Fibroblast of lung (primary cell): ENCODE measurements at regions not wholly inside any gene's neighbourhood (a gene's known extent, or its start where the extent isn't known, plus 50 kb on each side); places are given as distances from the start of the nearest gene placed in this dataset.

Experiments used
- DNase-seq, 2 donors: peaks; one replicate each; pipeline versions ENCODE4 v3.0.0 to v3.0.0-alpha.2; 2010; ENCODE audit warnings: low read depth in 2 of 2
- H2AFZ ChIP-seq: 2 replicates; pipeline ENCODE4 v1.5.1; 2012; ENCODE audit warnings: low read length, control low read depth, inconsistent platforms
- H3K27ac ChIP-seq: 2 replicates; pipeline ENCODE4 v1.5.1; 2011; ENCODE audit warnings: low read length, control low read depth; ENCODE audit not compliant: insufficient read depth
- H3K27me3 ChIP-seq: 2 replicates; pipeline ENCODE4 v1.5.1; 2011; ENCODE audit warnings: mild to moderate bottlenecking, low read length; ENCODE audit not compliant: control insufficient read depth, insufficient read depth
- H3K36me3 ChIP-seq: 2 replicates; pipeline ENCODE4 v1.5.1; 2011; ENCODE audit warnings: low read length; ENCODE audit not compliant: control insufficient read depth, insufficient read depth
- H3K4me1 ChIP-seq: 2 replicates; pipeline ENCODE4 v1.5.1; 2011; ENCODE audit warnings: low read length; ENCODE audit not compliant: control insufficient read depth, insufficient read depth; ENCODE audit errors: extremely low read depth
- H3K4me2 ChIP-seq: 2 replicates; pipeline ENCODE4 v1.5.1; 2011; ENCODE audit warnings: low read length, control low read depth; ENCODE audit not compliant: insufficient read depth; ENCODE audit errors: extremely low read depth
- H3K4me3 ChIP-seq, 4 experiments: fragments of 200-600 bp in 1 of 4; sonication (generic) in 1 of 4; replicated peaks in 1 of 4; 2 replicates each; pipeline ENCODE4 v1.5.1; 2011 to 2016; ENCODE audit warnings: low read length in 4 of 4, low read depth in 3 of 4, mild to moderate bottlenecking in 3 of 4, control low read depth in 2 of 4, inconsistent platforms in 1 of 4, mixed read lengths in 1 of 4; ENCODE audit not compliant: insufficient read depth in 1 of 4; ENCODE audit errors: control extremely low read depth in 1 of 4
- H3K79me2 ChIP-seq: 2 replicates; pipeline ENCODE4 v1.5.1; 2012; ENCODE audit warnings: mild to moderate bottlenecking, low read length, inconsistent platforms; ENCODE audit not compliant: control insufficient read depth, insufficient read depth
- H3K9ac ChIP-seq: 2 replicates; pipeline ENCODE4 v1.5.1; 2011; ENCODE audit warnings: mild to moderate bottlenecking, low read length, control low read depth; ENCODE audit not compliant: insufficient read depth
- H3K9me3 ChIP-seq: 2 replicates; pipeline ENCODE4 v1.5.1; 2012; ENCODE audit warnings: low read depth, low read length; ENCODE audit not compliant: control insufficient read depth, insufficient read depth
- H4K20me1 ChIP-seq: 2 replicates; pipeline ENCODE4 v1.5.1; 2011; ENCODE audit warnings: low read length; ENCODE audit not compliant: control insufficient read depth, insufficient read depth; ENCODE audit errors: extremely low read depth
- EZH2 ChIP-seq: IDR thresholded peaks from 2 replicates; pipeline ENCODE4 v1.5.1; 2012; ENCODE audit warnings: low read length, control low read depth, mild to moderate bottlenecking; ENCODE audit errors: missing control alignments
- TF ChIP-seq, protein P1 (sequence below), 2 donors: IDR thresholded peaks in 1 of 2; conservative IDR thresholded peaks in 1 of 2; 1 replicate in 1 of 2; 2 replicates in 1 of 2; pipeline ENCODE4 v1.5.1; 2011 to 2012; ENCODE audit warnings: low read length in 2 of 2, control low read depth in 1 of 2, inconsistent platforms in 1 of 2, low read depth in 1 of 2, mild to moderate bottlenecking in 1 of 2

DNA sequence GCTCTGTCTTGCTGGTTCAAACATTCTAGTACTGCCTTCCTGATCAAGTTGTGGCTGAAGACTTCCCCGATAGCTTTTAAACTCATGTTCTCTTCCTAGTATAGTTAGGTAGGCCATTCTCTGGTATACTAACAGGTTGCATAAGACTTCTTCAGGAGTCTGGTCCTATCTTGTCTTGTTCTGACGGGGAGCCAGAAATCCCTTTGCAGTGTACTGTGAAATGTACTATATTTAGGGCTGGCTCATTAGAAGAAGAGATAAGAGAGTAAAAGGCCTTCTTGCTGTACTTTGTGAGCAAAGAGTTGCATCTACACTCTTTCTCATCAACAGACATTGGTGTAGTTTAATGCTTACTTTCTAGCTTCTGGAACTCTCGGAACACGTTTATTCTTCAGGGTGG is 331.9 kb downstream of the NUP35 start:
- Histone ChIP-seq H3K27me3 (no peaks in the 10 kb centered on the region), H3K4me1 (no peaks in the 10 kb centered on the region), H3K79me2 (no peaks in the 10 kb centered on the region), H3K9me3 (no peaks in the 10 kb centered on the region), H3K27ac (no peak overlapping the region), H3K4me3 (no peak overlapping the region), H4K20me1 (no peaks in the 10 kb centered on the region), H3K9ac (no peak overlapping the region), H2AFZ (no peak overlapping the region), H3K4me2 (no peak overlapping the region), H3K36me3 (no peaks in the 10 kb centered on the region)
- TF ChIP-seq EZH2, result no peak
- TF ChIP-seq, protein P1, sequence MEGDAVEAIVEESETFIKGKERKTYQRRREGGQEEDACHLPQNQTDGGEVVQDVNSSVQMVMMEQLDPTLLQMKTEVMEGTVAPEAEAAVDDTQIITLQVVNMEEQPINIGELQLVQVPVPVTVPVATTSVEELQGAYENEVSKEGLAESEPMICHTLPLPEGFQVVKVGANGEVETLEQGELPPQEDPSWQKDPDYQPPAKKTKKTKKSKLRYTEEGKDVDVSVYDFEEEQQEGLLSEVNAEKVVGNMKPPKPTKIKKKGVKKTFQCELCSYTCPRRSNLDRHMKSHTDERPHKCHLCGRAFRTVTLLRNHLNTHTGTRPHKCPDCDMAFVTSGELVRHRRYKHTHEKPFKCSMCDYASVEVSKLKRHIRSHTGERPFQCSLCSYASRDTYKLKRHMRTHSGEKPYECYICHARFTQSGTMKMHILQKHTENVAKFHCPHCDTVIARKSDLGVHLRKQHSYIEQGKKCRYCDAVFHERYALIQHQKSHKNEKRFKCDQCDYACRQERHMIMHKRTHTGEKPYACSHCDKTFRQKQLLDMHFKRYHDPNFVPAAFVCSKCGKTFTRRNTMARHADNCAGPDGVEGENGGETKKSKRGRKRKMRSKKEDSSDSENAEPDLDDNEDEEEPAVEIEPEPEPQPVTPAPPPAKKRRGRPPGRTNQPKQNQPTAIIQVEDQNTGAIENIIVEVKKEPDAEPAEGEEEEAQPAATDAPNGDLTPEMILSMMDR (conservative IDR thresholded peaks at IDR 0.05 in 1 of 2, IDR thresholded peaks at IDR 0.05 in 1 of 2; ENCODE audit: low read depth in 1 of 2, low read length in 2 of 2), result no peak
- DNase-seq, result no peak

DNA sequence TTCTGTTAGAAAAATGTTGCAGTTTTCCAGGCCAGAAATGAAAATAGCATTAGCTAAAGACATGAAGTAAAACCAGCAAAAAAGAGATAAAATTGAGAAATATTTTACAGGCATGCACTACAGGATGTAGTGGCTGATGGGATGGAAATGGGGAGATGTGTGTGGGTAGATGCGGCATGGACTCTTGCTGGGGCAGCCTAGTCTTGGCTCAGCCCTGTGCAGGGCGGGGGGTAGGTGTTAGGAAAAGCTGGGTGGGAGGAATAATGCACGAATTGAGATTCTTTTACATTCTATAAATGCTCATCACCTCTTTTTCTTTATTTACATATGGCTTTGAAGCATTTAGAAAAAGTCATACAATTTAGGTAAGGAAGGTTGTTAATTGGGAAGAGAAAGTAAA is 334.2 kb downstream of the NUP35 start:
- Histone ChIP-seq H3K4me2 (no peak overlapping the region), H3K4me3 (no peak overlapping the region), H4K20me1 (no peaks in the 10 kb centered on the region), H3K79me2 (no peaks in the 10 kb centered on the region), H3K27ac (no peak overlapping the region), H3K9me3 (no peaks in the 10 kb centered on the region), H3K9ac (no peak overlapping the region), H3K27me3 (no peaks in the 10 kb centered on the region), H2AFZ (no peak overlapping the region), H3K4me1 (no peaks in the 10 kb centered on the region), H3K36me3 (no peaks in the 10 kb centered on the region)
- no peak for TF ChIP-seq EZH2
- TF ChIP-seq, protein P1 (conservative IDR thresholded peaks at IDR 0.05 in 1 of 2, IDR thresholded peaks at IDR 0.05 in 1 of 2; ENCODE audit: low read depth in 1 of 2, low read length in 2 of 2), result no peak
- no peak for DNase-seq

DNA sequence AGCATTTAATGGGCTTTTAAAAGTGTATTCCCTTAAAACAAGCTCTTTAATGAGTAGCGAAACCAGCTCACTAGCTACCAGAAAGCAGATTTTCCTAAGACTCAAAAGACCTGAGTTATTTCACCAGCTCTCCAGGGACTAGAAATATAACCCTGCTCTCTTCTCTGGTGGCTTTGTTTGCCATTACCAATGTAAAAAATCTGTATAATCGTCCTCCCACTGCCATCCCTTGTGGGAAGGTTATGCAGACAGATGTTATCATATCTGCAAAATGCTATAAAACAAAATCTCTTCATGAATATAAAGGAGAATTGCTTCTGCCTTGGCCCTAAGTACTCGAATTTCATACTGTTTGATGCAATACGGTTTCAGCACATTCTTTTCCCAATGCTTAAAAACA is 335.2 kb downstream of the NUP35 start:
- H3K4me3 ChIP-seq, result no peak overlapping the region
- no peaks in the 10 kb centered on the region for H3K79me2 ChIP-seq
- H3K4me2 ChIP-seq, result no peak overlapping the region
- H3K36me3 ChIP-seq, result no peaks in the 10 kb centered on the region
- no peak for TF ChIP-seq EZH2
- TF ChIP-seq, protein P1 (conservative IDR thresholded peaks at IDR 0.05 in 1 of 2, IDR thresholded peaks at IDR 0.05 in 1 of 2; ENCODE audit: low read depth in 1 of 2, low read length in 2 of 2), result no peak
- H3K4me1 ChIP-seq, result no peaks in the 10 kb centered on the region
- H3K9ac ChIP-seq, result no peak overlapping the region
- no peak for DNase-seq
- H3K27me3 ChIP-seq, result no peaks in the 10 kb centered on the region
- no peak overlapping the region for H3K27ac ChIP-seq
- no peaks in the 10 kb centered on the region for H3K9me3 ChIP-seq
- H4K20me1 ChIP-seq, result no peaks in the 10 kb centered on the region
- no peak overlapping the region for H2AFZ ChIP-seq
